ENCODE measurements at regions not wholly inside any gene's neighbourhood (a gene's known extent, or its start where the extent isn't known, plus 50 kb on each side); places are given as distances from the start of the nearest gene placed in this dataset.
"Not testable (repeated sequence)": the region's sequence is repeated elsewhere in the genome, so short reads cannot be mapped to it uniquely, and the experiment has no call there.

- DNase-seq = no peak
Observed at GRCh38 chr20:39719293-39719692, 757.1 kb downstream of the DHX35 start.

- no peak for DNase-seq
Observed at GRCh38 chr20:39717936-39718335, 755.8 kb downstream of the DHX35 start.

GRCh38 chr20:39716796-39717341 lies 754.7 kb downstream of the DHX35 start:
- no peak for DNase-seq

- DNase-seq = no peak
Observed at GRCh38 chr20:39713076-39713840, 751.1 kb downstream of the DHX35 start.

GRCh38 chr20:39706184-39706663 lies 744.1 kb downstream of the DHX35 start:
- DNase-seq = no peak

GRCh38 chr20:39705032-39705431 lies 742.9 kb downstream of the DHX35 start:
- no peak for DNase-seq

- not testable (repeated sequence) for DNase-seq
Observed at GRCh38 chr20:39703357-39703756, 741.2 kb downstream of the DHX35 start.

GRCh38 chr20:39702701-39703349 lies 740.7 kb downstream of the DHX35 start:
- no peak for DNase-seq

- peak; percentile 55 for DNase-seq
Observed at GRCh38 chr20:39700528-39700927, 738.4 kb downstream of the DHX35 start.

- DNase-seq = no peak
Observed at GRCh38 chr20:39699166-39699725, 737.1 kb downstream of the DHX35 start.

- no peak for DNase-seq
Observed at GRCh38 chr20:39698752-39699151, 736.6 kb downstream of the DHX35 start.

- DNase-seq = no peak
Observed at GRCh38 chr20:39691151-39691862, 729.2 kb downstream of the DHX35 start.

- no peak for DNase-seq
Observed at GRCh38 chr20:39676857-39677391, 714.8 kb downstream of the DHX35 start.

- DNase-seq = no peak
Observed at GRCh38 chr20:39676241-39676640, 714.1 kb downstream of the DHX35 start.

GRCh38 chr20:39674842-39675241 lies 712.7 kb downstream of the DHX35 start:
- DNase-seq = no peak

GRCh38 chr20:39670988-39671387 lies 708.8 kb downstream of the DHX35 start:
- no peak for DNase-seq

GRCh38 chr20:39669659-39670058 lies 707.5 kb downstream of the DHX35 start:
- no peak for DNase-seq

- no peak for DNase-seq
Observed at GRCh38 chr20:39668038-39668437, 705.9 kb downstream of the DHX35 start.

GRCh38 chr20:39661833-39662232 lies 699.7 kb downstream of the DHX35 start:
- no peak for DNase-seq

GRCh38 chr20:39660965-39661364 lies 698.8 kb downstream of the DHX35 start:
- no peak for DNase-seq

- DNase-seq = no peak
Observed at GRCh38 chr20:39660226-39660625, 698.1 kb downstream of the DHX35 start.

- DNase-seq = no peak
Observed at GRCh38 chr20:39658662-39659409, 696.7 kb downstream of the DHX35 start.
